KBM-7 (cell line): ENCODE measurements at regions not wholly inside any gene's neighbourhood (a gene's known extent, or its start where the extent isn't known, plus 50 kb on each side); places are given as distances from the start of the nearest gene placed in this dataset.

Experiments
- DNase-seq: peaks from one replicate; pipeline ENCODE4 v3.0.0-alpha.2; 2015
- in situ Hi-C: fragments of 300-500 bp; cut with MboI; formaldehyde crosslinking; loops from 2 replicates; pipeline ENCODE4 v1.14.3; 2020; ENCODE audit warnings: low sequenced_read_pairs, low pct_unique_long_range_greater_than_20kb, mixed read lengths

DNA sequence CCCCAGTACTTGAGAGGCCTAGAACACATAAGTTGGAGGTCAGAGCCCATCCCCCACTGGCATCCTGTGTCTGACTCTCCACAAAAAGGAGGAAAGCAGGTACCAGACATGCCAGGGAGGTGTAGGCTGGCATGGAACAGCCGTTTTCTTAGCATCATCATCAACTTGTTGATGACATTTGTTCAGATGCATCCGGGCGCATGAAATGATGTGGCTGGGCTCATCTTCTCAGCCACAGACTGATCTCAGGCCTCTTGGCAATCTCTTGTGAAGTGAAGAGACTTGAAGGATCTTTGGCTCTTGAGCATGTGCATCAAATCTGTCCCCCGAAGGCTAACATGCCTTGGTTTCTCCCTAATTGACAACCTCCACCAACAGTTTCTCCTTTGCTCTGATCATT, 243.3 kb downstream of the TSN start:
- DNase-seq: no peak
- in situ Hi-C loops: loop anchor here (25.0 kb wide), 1 partner anchor 289 kb away; no protein-coding TSS in a partner anchor

DNA sequence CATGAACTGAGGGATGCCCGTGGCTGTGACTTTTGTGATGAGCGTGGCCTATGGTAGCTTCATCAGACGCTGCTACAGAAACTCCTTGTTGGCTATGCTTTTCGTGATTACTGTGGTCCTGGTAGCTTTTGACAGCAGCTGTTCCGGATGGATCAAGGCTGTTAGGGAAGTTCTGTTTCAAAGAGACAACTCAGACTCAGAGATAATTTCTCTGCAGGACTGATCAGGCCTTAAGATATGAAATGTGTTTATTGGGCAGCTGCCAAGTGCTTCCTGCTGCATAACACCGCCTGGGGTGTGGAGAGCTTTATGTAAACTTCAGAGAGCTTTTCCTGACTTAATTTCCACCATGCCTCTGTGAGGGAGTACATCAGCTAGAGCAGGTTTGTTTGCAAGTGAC, 243.8 kb downstream of the TSN start:
- DNase-seq: peak; percentile 97
- in situ Hi-C loops: loop anchor here (25.0 kb wide), 1 partner anchor 288 kb away; no protein-coding TSS in a partner anchor

DNA sequence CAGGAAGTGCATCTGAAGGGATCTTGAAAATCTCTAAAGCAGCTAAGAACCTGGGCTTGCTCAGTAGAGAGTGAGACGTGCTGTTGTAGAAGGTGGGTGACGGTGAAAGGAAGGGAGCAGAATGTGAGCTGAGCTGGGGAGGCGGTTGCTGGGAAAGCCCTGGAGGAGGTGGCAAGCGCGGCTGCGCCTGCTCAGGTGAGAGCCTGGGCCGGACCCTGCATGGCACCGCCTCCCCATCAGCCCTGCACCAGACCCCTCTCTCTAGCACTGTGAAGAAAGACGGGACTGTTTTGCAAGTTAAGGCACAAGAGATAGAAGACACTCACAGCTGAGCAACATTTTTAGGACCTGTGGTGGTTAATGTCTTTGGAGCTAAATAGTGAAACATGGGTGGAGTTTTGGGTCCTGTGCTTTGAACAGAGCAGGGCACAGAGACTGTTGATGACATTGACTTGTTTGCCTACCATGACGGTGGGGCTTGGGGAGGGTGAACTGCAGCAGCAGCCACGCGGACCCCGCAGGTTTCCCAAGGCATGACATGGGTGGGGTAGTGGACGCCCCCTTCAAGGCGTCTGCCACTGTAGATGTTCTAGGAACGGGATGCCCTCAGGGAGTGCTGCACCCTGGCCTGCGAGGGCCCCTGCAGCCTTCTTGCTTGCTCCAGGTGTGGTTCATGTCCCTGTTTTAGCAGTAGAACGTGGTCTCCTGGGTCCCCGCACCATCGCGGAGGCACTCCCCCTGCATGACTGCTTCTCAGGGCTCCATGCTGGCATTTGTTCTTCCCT, 245.3 kb downstream of the TSN start:
- in situ Hi-C loops: no loop called here
- no peak for DNase-seq

DNA sequence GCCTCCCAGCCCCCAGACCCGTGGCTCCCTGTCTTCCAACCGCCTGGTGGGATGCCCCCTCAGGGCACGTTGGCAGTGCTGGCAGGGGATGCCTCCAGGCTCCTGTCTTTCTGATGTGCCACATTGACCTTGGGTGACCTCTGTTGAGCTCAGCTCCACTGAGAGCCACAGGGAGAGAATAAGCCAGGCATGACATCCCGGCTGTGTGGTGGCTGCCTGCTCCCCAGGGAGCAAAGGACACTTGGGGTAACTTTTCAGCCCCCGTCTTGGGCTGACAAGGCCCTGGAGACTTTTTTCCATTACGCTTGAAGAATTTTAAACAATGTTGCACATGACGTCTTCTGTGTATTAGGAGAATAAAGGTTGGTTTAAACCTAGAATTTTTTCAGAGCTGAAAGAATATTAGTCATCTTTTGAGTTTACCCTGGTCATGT, 246.0 kb downstream of the TSN start:
- DNase-seq: no peak
- in situ Hi-C loops: no loop called here

DNA sequence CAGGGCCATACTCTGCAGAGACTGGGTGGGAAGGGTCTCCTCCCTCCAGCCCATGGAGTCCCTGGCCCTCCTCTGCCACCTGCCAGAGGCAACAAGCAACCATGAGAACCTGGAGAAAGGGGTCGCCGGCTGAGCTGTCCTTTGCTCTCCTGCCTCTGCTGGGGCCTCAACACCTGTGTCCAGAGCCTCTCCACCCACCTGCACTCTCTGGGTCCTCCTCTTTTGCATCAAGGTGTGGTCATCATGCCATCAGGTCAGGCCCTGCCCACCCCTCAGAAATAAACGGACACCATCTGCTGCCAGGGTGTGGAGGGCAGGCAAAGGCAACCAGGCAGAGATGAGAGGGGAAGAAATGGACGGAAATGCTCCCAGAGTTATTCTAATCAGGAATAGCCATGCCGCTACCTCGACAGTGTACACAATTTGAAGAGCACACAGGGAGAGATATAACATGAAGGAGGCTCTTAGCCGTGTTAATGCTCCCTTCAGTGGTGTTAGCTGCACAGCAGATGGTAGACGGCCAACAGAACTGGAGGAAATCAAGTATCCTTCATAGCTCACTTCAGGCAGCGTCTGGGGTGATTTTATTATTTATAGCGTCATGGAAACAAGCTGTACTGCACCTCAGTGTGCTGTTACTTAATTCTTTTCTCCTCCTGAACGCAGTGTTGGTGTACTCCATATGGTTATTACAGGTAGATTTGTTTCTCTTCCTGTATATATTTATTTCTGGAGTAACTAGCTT, 247.9 kb downstream of the TSN start:
- in situ Hi-C loops: no loop called here
- DNase-seq: no peak

DNA sequence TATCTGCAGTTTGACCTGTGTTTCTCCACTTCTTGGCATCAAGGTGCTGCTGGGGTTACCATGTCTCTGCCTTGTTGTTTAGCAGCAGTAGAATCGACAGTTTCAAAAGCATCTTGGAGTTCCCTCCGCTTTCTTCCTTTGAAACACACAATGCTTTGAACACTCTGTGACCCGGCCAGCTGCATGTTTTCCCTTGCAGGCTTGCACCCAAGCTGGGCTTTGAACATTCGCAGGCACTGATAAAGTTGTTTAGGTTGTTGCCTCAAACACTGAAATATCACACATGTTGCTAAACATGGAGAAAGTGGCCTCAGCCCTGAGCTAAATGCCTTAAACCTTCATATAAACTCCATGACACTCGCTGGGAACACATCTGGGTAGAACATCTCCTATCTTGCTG, 251.7 kb downstream of the TSN start:
- no peak for DNase-seq
- in situ Hi-C loops: no loop called here

DNA sequence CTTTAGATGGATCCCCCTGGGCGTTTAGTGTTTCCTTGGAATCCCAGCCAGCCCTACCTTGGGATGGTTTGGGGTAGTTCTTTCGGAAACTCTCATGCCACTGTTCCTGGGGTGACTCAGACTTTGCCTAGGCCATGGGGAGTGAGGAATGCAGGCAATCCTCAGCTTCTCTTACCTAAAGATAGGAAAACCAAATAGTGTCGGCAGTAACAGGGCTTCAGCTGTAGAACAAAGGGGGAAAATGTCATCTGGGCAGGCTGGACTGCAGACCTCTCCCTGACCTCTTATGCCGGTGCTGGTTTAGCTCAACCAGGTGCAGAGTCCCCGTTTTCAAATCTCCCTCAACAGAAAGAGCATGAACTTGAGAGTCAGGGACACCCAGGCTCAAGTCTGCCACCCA, 252.1 kb downstream of the TSN start:
- in situ Hi-C loops: no loop called here
- DNase-seq: no peak

DNA sequence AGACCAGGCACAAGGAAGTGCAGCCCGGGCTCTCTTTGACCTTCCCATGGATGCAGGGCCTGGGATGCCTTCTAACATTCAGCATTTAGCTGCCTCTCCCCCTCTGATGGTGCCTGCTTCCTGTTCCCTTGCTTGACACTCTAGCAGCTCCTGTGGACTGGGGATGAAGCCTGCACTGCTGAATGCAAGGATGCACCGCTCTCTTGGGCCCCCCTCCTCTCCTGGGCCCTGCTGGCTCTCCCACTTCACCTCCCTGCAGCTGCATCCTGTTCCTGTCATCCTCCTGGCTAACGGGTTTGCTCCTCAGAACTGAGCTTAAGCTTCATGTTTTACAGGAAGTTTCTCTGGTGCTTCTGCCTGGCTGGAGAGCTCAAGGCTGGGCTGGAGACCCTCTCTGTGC, 254.1 kb downstream of the TSN start:
- peak; percentile 75 for DNase-seq
- in situ Hi-C loops: no loop called here

DNA sequence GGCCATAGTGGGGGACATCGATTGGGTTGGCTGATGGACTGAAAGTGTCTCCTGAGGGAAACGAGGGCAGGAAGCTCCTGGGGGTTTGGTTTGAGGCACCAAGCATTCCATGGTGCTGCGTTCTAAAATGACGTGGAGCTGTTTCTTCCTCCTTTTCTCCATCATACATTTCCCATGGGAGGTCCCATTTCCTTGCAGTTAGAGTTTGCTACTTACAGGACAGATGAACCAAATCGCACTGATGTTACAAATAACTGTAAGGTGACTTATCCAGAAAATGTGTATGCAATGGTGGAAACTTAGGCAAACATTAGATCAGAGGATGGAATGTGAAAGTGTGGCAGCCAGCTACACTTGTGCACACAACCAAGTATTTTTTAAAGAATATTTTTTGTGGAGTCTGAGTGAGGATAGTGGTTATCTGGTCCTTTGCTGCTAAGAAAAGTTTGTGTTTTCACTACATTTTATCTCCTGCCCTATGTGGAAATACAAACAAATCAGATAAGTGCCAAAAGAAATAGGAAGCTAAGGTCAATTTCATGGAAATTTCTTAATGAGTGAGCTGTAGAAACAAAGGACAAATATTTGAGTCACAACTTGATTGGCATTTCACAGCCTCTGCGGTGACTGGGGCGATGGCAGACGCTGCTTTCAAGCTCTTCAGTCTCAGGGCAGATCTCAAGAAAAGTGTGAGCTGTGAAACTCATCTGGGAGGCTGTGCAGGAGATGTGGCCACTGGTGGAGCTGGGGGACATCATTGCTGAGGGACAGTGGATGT, 256.2 kb downstream of the TSN start:
- DNase-seq: no peak
- in situ Hi-C loops: no loop called here

DNA sequence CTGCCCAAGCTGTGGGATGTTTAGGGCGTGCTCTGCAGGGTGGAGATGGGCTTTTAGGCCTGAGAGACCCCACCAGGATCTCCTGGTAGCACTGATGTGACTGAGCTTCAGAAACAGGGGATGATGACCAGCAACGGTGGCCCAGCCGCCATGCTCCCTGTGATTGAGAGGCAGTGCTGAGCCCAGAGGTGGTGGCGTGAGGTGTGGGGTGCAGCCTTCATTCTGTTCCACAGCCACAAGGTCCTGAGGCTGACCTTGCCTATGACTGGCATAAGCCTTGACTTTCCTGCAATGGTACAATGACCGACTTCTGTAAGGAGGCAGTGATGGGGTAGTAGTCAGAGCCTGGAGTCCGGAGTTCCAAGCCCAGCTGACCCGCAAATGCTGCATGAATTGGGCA, 263.3 kb downstream of the TSN start:
- in situ Hi-C loops: no loop called here
- DNase-seq: no peak

DNA sequence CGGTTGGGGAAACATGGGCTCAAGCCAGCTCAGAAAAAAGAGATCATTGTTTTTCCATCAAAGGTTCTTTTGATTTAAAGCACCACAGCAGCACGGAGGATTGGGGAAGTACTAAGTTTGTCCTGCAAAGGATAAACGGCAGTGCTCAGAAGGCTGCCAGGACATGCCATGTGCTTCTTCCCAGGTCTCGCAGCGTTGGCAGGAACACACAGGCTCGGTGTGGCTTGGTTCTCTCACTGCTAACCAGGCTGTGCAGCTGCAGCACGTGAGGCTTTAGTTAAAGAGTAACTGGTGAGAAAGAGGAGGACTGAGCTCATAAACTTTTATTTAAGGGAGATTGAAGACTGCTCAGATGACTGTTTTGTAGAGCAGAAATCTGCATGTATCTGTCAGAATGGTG, 264.3 kb downstream of the TSN start:
- DNase-seq: peak; percentile 57
- in situ Hi-C loops: no loop called here

DNA sequence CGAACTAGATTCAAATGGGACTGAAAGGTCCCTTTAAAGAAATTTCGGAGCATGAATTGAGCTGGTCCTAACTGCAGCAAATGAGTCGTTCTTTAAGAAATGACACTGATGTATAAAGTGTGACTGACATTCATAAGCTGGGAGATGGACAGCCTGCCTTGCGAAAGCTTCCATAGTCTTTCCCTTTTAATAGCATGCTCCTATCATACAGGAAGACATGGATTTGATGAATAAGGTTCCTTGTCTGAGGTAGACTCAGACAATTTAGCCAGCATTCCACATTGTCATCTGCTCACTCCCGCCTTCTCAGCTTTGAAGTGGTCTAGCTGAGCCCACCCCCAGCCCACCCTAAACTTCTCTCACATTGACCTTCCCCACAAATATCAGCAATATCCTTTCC, 264.9 kb downstream of the TSN start:
- in situ Hi-C loops: no loop called here
- no peak for DNase-seq

DNA sequence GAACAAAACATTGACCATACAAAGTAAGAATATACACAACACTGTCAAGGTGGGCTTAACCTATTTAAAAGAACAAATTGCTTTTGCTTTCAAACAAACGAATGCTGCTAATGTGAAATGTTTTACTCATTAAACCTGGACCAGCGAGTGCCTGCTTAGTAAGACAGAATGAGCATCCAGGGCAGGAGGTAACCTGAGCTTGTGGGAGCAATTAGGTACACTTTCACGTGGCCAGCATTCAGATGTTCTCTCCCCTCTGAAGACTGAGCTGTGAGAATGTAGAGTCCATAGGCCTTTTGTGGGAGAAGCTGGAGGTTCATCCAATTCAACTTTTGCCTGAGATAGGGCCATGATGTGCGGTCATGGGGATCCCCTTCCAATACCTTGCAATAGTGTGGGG, 266.5 kb downstream of the TSN start:
- DNase-seq: no peak
- in situ Hi-C loops: no loop called here

DNA sequence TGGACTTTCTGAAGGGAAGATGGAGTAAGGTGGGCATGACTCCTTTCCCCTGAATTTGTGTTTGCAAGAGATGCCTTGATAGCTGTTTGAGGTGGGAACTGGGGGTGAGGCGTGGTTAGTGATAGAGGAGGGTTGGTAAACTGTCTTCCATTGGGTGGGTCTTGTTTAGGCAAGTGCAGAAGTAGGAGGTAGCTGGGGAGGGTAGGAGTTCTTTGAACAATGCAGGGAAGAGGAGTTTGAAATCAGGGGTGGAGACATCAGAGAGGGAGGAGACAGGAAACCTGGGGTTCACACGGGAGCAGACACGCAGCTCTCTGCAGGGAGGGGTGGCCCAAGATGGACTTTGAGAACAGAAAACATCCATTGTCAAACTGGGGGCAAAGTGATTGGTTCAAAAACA, 267.1 kb downstream of the TSN start:
- in situ Hi-C loops: no loop called here
- peak; percentile 55 for DNase-seq

DNA sequence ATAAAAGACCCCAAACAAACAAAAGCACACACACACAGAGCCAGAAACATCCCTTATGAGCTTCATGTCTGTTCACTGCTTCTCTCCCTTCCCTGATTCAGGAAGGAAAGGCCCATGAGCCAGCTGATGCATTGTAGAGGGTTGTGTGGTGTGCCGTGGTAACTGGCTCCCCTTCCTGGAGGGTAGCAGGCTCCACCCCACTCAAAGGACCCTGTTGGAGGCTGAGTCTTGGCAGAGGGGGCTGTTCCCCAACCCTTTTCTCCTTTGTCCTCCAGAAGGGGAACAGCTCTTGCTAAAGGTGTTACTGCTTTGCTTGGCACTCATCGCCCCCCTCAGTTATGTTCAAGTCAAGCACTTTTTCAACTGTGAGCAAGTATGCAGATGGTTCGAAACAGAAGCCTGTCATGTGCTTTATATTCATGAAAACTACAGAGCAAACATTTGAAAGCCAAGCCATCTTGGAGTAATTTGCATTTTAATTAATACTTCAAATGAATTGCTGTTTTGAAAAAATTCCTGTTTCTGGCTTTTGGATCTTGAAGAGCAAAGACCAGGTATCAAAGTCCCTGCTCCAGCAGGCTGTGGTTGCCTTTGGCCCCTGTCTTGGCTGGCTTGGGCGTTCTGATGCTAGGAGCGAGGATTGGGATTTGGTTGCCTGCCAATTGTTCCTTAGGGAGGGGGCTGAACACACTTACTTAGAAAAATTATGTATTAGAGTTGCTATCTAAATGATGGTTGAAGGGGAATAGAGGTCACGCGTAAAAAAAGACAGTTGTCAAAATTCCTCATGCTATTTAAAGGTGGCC, 267.8 kb downstream of the TSN start:
- in situ Hi-C loops: no loop called here
- DNase-seq: peak; percentile 61

DNA sequence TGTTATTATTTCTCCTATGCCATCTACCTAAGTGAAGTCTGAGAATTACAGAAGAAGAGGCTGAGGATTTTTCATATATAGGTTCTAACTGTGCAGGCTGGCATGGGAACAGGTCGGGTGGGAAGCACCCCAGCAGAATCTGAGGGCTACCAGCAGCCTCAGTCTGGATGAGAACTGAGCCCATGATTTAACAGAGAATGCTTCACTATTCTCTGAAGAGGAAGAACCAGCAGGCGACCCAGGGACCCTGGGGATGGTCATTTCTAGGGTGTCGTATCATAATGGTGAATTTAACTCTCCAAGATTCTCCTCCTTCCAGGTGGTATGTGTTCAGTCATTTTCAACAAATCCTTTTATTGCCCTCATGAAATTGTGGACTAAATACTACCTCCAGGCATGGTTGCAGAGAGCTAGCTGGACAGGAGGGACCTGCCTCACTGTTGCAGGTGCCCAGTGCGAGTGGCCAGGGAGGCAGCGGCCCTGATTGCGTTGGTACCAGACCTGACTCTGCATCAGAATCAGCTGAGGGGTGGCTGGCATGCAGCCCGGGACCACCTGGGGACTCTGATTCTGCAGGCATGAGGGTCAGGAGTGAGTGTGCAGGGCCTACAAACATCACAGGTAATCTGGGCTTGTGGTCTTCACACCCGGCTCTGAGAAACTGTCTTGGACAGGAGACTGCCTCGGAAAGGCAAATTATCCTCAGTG, 272.2 kb downstream of the TSN start:
- no peak for DNase-seq
- in situ Hi-C loops: no loop called here

DNA sequence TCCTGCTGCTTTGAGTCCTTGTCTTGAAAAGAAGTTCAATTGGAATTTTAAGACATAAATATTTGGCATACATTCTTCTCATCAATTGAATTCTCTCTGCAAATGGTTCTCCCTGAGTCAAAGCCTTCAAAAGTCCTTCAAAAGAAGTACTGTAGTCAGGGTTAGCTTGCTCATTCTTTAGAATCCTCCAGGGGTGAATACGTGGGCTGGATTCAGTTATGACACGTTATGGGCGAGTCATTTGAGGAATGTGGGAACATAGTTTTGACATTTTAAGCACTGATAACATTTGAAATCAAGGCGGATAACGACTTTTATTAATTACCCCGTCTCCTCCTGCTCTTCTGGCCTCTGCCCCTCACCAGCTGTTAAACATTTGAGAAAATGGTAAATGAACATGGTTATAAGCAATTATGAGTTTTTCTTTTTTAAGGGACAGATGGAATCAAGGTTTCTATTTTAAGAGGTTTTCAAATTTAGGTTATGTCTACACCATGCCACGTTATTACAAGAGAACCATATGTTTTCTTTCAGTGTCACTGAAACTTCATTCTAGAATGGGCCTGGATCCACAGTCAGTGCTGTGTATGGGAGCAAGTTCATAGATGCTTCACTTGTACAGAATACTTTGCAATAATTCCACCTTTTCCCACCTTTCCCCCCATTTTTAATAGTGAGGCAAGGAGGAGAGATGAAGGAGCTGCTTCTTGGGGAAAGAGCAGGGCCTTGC, 273.1 kb downstream of the TSN start:
- in situ Hi-C loops: no loop called here
- no peak for DNase-seq

DNA sequence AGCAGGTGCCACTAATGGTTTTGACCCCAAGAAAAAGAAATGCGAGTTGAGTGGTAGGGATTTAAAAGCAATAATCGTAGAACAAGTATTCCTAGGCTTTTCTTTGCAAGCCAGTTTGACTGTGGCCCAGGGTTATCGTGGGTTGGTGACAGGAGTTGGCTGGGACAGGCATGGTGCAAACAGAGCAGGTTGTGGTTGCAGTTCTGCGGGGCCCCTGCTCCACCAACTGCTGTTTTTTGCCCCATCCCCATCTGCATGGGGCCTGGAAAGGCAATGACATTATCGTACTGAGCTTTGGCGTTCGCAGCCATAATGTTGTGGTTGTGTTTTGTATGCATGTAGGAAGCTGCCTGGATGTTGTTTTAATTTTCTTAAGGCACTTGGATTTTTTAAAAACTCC, 274.0 kb downstream of the TSN start:
- in situ Hi-C loops: no loop called here
- DNase-seq: no peak
